Suprapubic skin (tissue), 4 donors: ENCODE measurements at regions not wholly inside any gene's neighbourhood (a gene's known extent, or its start where the extent isn't known, plus 50 kb on each side); places are given as distances from the start of the nearest gene placed in this dataset.

Source experiments
- DNase-seq, 2 donors: peaks; one replicate each; pipeline ENCODE4 v3.0.0-alpha.2; 2019; ENCODE audit warnings: low spot score in 2 of 2
- H3K27ac ChIP-seq: fragments of 200-600 bp; sonication (generic); one replicate; pipeline ENCODE4 v1.5.1; 2019
- H3K27me3 ChIP-seq: fragments of 200-600 bp; sonication (generic); one replicate; pipeline ENCODE4 v1.5.1; 2019
- H3K36me3 ChIP-seq: fragments of 200-600 bp; sonication (generic); one replicate; pipeline ENCODE4 v1.5.1; 2019
- H3K4me1 ChIP-seq: fragments of 200-600 bp; sonication (generic); one replicate; pipeline ENCODE4 v1.5.1; 2019
- H3K4me3 ChIP-seq: fragments of 200-600 bp; sonication (generic); one replicate; pipeline ENCODE4 v1.5.1; 2019; ENCODE audit warnings: mild to moderate bottlenecking
- H3K9me3 ChIP-seq: fragments of 200-600 bp; sonication (generic); one replicate; pipeline ENCODE4 v1.5.1; 2019
- CTCF ChIP-seq, 2 donors: fragments of 200-600 bp in 1 of 2; fragments of 450-650 bp in 1 of 2; sonication (generic) in 1 of 2; IDR thresholded peaks; one replicate each; pipeline ENCODE4 v1.5.1; 2016 to 2019; ENCODE audit warnings: antibody characterized with exemption in 2 of 2, mild to moderate bottlenecking in 1 of 2, moderate library complexity in 1 of 2
- EP300 ChIP-seq: sonication (generic); formaldehyde crosslinking; IDR thresholded peaks from one replicate; pipeline ENCODE4 v1.6.1; 2017; ENCODE audit warnings: antibody characterized with exemption
- POLR2A ChIP-seq, 2 donors: fragments of 450-650 bp; IDR thresholded peaks; one replicate each; pipeline ENCODE4 v1.6.1; 2017; ENCODE audit warnings: antibody characterized with exemption in 2 of 2, mild to moderate bottlenecking in 2 of 2, moderate library complexity in 2 of 2
- POLR2AphosphoS5 ChIP-seq, 3 donors: sonication (generic); formaldehyde crosslinking; IDR thresholded peaks; one replicate each; pipeline ENCODE4 v1.6.1; 2017; ENCODE audit warnings: antibody characterized with exemption in 3 of 3
- WGBS: methylation state at CpG from one replicate; pipeline ENCODE4 v1.1.5; 2018; 5-methylcytosine and 5-hydroxymethylcytosine counted together

GRCh38 chr5:108625654-108626053 is 122.0 kb upstream of the FER start:
- 97% methylated on average over 2 of the region's 2 CpGs for WGBS
- H3K4me1 ChIP-seq, result no peaks in the 10 kb centered on the region
- no peaks in the 10 kb centered on the region for H3K36me3 ChIP-seq
- H3K27me3 ChIP-seq, result no peaks in the 10 kb centered on the region
- H3K27ac ChIP-seq, result no peak overlapping the region
- no peaks in the 10 kb centered on the region for H3K9me3 ChIP-seq
- no peak for DNase-seq
- TF ChIP-seq CTCF (IDR thresholded peaks at IDR 0.05) (no peak), POLR2A (IDR thresholded peaks at IDR 0.05) (no peak), POLR2AphosphoS5 (IDR thresholded peaks at IDR 0.05) (no peak), EP300 (no peak)
- no peak overlapping the region for H3K4me3 ChIP-seq

GRCh38 chr5:108623826-108624225 is 123.9 kb upstream of the FER start:
- no peak for TF ChIP-seq EP300
- TF ChIP-seq POLR2A (IDR thresholded peaks at IDR 0.05), result no peak
- no peak for TF ChIP-seq POLR2AphosphoS5 (IDR thresholded peaks at IDR 0.05)
- no peak for TF ChIP-seq CTCF (IDR thresholded peaks at IDR 0.05)
- H3K36me3 ChIP-seq, result no peaks in the 10 kb centered on the region
- no peaks in the 10 kb centered on the region for H3K27me3 ChIP-seq
- no peak for DNase-seq
- no peak overlapping the region for H3K4me3 ChIP-seq
- no peak overlapping the region for H3K27ac ChIP-seq
- H3K4me1 ChIP-seq, result no peaks in the 10 kb centered on the region
- H3K9me3 ChIP-seq, result no peaks in the 10 kb centered on the region

- 70% methylated on average over 6 of the region's 6 CpGs for WGBS
- TF ChIP-seq POLR2AphosphoS5 (IDR thresholded peaks at IDR 0.05) (no peak), CTCF (IDR thresholded peaks at IDR 0.05) (no peak), POLR2A (IDR thresholded peaks at IDR 0.05) (no peak), EP300 (no peak)
- H3K27ac ChIP-seq, result no peak overlapping the region
- DNase-seq, result no peak
- no peaks in the 10 kb centered on the region for H3K4me1 ChIP-seq
- H3K9me3 ChIP-seq, result no peaks in the 10 kb centered on the region
- no peak overlapping the region for H3K4me3 ChIP-seq
- no peaks in the 10 kb centered on the region for H3K36me3 ChIP-seq
- no peaks in the 10 kb centered on the region for H3K27me3 ChIP-seq
Observed at GRCh38 chr5:108620516-108620915, 127.2 kb upstream of the FER start.

- H3K36me3 ChIP-seq, result no peaks in the 10 kb centered on the region
- H3K4me3 ChIP-seq, result no peak overlapping the region
- H3K27me3 ChIP-seq, result no peaks in the 10 kb centered on the region
- TF ChIP-seq EP300 (no peak), POLR2AphosphoS5 (IDR thresholded peaks at IDR 0.05) (no peak), POLR2A (IDR thresholded peaks at IDR 0.05) (no peak), CTCF (IDR thresholded peaks at IDR 0.05) (no peak)
- no peak overlapping the region for H3K27ac ChIP-seq
- H3K9me3 ChIP-seq, result no peaks in the 10 kb centered on the region
- no peak for DNase-seq
- H3K4me1 ChIP-seq, result no peaks in the 10 kb centered on the region
- WGBS, result 90% methylated on average over 10 of the region's 10 CpGs
Observed at GRCh38 chr5:108619815-108620214, 127.9 kb upstream of the FER start.

GRCh38 chr5:108617467-108618435 is 129.9 kb upstream of the FER start:
- TF ChIP-seq POLR2AphosphoS5 (IDR thresholded peaks at IDR 0.05) (no peak), EP300 (no peak), POLR2A (IDR thresholded peaks at IDR 0.05) (no peak), CTCF (IDR thresholded peaks at IDR 0.05) (no peak)
- peaks cover 3% of the 10 kb centered on the region for H3K27me3 ChIP-seq
- no peak overlapping the region for H3K4me3 ChIP-seq
- no peaks in the 10 kb centered on the region for H3K4me1 ChIP-seq
- WGBS, result 65% methylated on average over 8 of the region's 8 CpGs
- no peak overlapping the region for H3K27ac ChIP-seq
- H3K9me3 ChIP-seq, result no peaks in the 10 kb centered on the region
- H3K36me3 ChIP-seq, result no peaks in the 10 kb centered on the region
- DNase-seq, result no peak
